Gastrocnemius medialis (tissue), 4 donors: ENCODE measurements at regions not wholly inside any gene's neighbourhood (a gene's known extent, or its start where the extent isn't known, plus 50 kb on each side); places are given as distances from the start of the nearest gene placed in this dataset.

Source experiments
- CTCF ChIP-seq, 5 experiments: fragments of 450-650 bp in 3 of 5; fragments of 200-600 bp in 2 of 5; sonication (generic) in 2 of 5; IDR thresholded peaks in 4 of 5; conservative IDR thresholded peaks in 1 of 5; 1 replicate in 4 of 5; 2 replicates in 1 of 5; pipeline ENCODE4 v1.5.1; 2016 to 2019; ENCODE audit warnings: antibody characterized with exemption in 5 of 5, mild to moderate bottlenecking in 3 of 5, moderate library complexity in 3 of 5
- POLR2A ChIP-seq, 2 donors: fragments of 450-650 bp; IDR thresholded peaks; one replicate each; pipeline ENCODE4 v1.6.1; 2017; ENCODE audit warnings: antibody characterized with exemption in 2 of 2, mild to moderate bottlenecking in 2 of 2, moderate library complexity in 2 of 2

- TF ChIP-seq CTCF (IDR thresholded peaks at IDR 0.05 in 4 of 5, conservative IDR thresholded peaks at IDR 0.05 in 1 of 5) (no peak), POLR2A (IDR thresholded peaks at IDR 0.05) (no peak)
These were observed 359.1 kb upstream of the IL12A start for GRCh38 chr3:159629329-159630084.
